Endothelial cell of umbilical vein (primary cell): ENCODE measurements at regions not wholly inside any gene's neighbourhood (a gene's known extent, or its start where the extent isn't known, plus 50 kb on each side); places are given as distances from the start of the nearest gene placed in this dataset.

Experiments used
- BruUV-seq: library from RNA; stranded (reverse); fragments of 400-500 nt; replicated peaks from 2 replicates; lab custom pipeline; 2021; lab: Mats Ljungman, UMichigan
- CTCF ChIA-PET: fragments of 300-600, 350-600 bp; sonication (Branson Sonifier 250); formaldehyde crosslinking; loops from one replicate; lab custom pipeline; 2021; ENCODE audit warnings: antibody characterized with exemption, inconsistent platforms; lab: Charles Lee
- POLR2A ChIA-PET: fragments of 300-600, 350-600 bp; sonication (Branson Sonifier 250); formaldehyde crosslinking; loops from one replicate; lab custom pipeline; 2021; ENCODE audit warnings: antibody characterized with exemption, inconsistent platforms; lab: Charles Lee
- DNase-seq: peaks from one replicate; pipeline ENCODE4 v3.0.0-alpha.2; 2011; ENCODE audit warnings: low read depth, low spot score
- FAIRE-seq: peaks from 2 replicates; lab custom pipeline; 2011; peaks lifted over from hg19 to GRCh38; lab: Jason Lieb, UNC
- H2AFZ ChIP-seq: 2 replicates; pipeline ENCODE4 v1.6.0; 2012; ENCODE audit warnings: low read depth, low read length, control low read depth, inconsistent platforms
- H3K27ac ChIP-seq: 2 replicates; pipeline ENCODE4 v1.5.1; 2011; ENCODE audit warnings: low read depth, mild to moderate bottlenecking, control low read depth, low read length, moderate library complexity; ENCODE audit not compliant: insufficient read depth
- H3K27me3 ChIP-seq, 2 experiments: 2 replicates each; pipeline versions ENCODE4 v1.6.0 to v1.6.1; 2011; ENCODE audit warnings: low read length in 2 of 2, mixed read lengths in 1 of 2; ENCODE audit not compliant: control insufficient read depth in 2 of 2, insufficient read depth in 2 of 2
- H3K36me3 ChIP-seq, 2 experiments: 2 replicates in 1 of 2; 3 replicates in 1 of 2; pipeline ENCODE4 v1.5.1; 2011; ENCODE audit warnings: low read length in 2 of 2, mild to moderate bottlenecking in 1 of 2, moderate library complexity in 1 of 2; ENCODE audit not compliant: control insufficient read depth in 2 of 2, insufficient read depth in 2 of 2; ENCODE audit errors: extremely low read depth in 1 of 2
- H3K4me1 ChIP-seq: 3 replicates; pipeline ENCODE4 v1.5.1; 2011; ENCODE audit warnings: mild to moderate bottlenecking, low read length; ENCODE audit not compliant: control insufficient read depth, insufficient read depth; ENCODE audit errors: extremely low read depth
- H3K4me2 ChIP-seq: 2 replicates; pipeline ENCODE4 v1.6.1; 2011; ENCODE audit warnings: low read length, control low read depth, mixed read lengths; ENCODE audit not compliant: insufficient read depth
- H3K4me3 ChIP-seq, 3 experiments: fragments of 200-600 bp in 1 of 3; sonication (generic), shearing (Covaris generic) in 1 of 3; replicated peaks in 1 of 3; 2 replicates each; pipeline ENCODE4 v1.5.1; 2011 to 2016; ENCODE audit warnings: control low read depth in 3 of 3, low read length in 3 of 3, mild to moderate bottlenecking in 2 of 3, inconsistent platforms in 1 of 3, low read depth in 1 of 3, moderate library complexity in 1 of 3; ENCODE audit not compliant: insufficient read depth in 1 of 3
- H3K79me2 ChIP-seq: 2 replicates; pipeline ENCODE4 v1.6.0; 2012; ENCODE audit warnings: low read length, inconsistent platforms; ENCODE audit not compliant: control insufficient read depth, insufficient read depth
- H3K9ac ChIP-seq: replicated peaks from 2 replicates; pipeline ENCODE3; 2011; ENCODE audit warnings: low read length, control low read depth; ENCODE audit not compliant: insufficient read depth; ENCODE audit errors: extremely low read depth
- H3K9me1 ChIP-seq: replicated peaks from 3 replicates; pipeline ENCODE4 v1.6.0; 2011; ENCODE audit warnings: mild to moderate bottlenecking, low read length; ENCODE audit not compliant: control insufficient read depth, insufficient read depth; ENCODE audit errors: extremely low read depth
- H3K9me3 ChIP-seq: replicated peaks from 2 replicates; pipeline ENCODE4 v1.5.1; 2012; ENCODE audit warnings: low read length, inconsistent platforms; ENCODE audit not compliant: control insufficient read depth, insufficient read depth
- H4K20me1 ChIP-seq: replicated peaks from 2 replicates; pipeline ENCODE3; 2011; ENCODE audit warnings: mild to moderate bottlenecking, low read length; ENCODE audit not compliant: control insufficient read depth, insufficient read depth; ENCODE audit errors: extremely low read depth
- CTCF ChIP-seq, 2 donors: IDR thresholded peaks; 1 replicate in 1 of 2; 2 replicates in 1 of 2; pipeline ENCODE4 v1.5.1; 2011; ENCODE audit warnings: low read length in 2 of 2, mild to moderate bottlenecking in 2 of 2, moderate library complexity in 2 of 2, control low read depth in 1 of 2, inconsistent platforms in 1 of 2, low read depth in 1 of 2; ENCODE audit not compliant: insufficient read depth in 1 of 2; ENCODE audit errors: extremely low read depth in 1 of 2
- EZH2 ChIP-seq: IDR thresholded peaks from 2 replicates; pipeline ENCODE4 v1.6.1; 2012; ENCODE audit warnings: borderline replicate concordance, low read depth, mild to moderate bottlenecking, moderate library complexity, low read length, inconsistent platforms; ENCODE audit not compliant: severe bottlenecking
- FOS ChIP-seq: IDR thresholded peaks from 2 replicates; pipeline ENCODE4 v1.6.1; 2011; ENCODE audit warnings: mild to moderate bottlenecking, low read length, moderate library complexity, borderline replicate concordance; ENCODE audit not compliant: insufficient read depth
- GATA2 ChIP-seq: IDR thresholded peaks from 2 replicates; pipeline ENCODE4 v1.7.0; 2011; ENCODE audit warnings: low read depth, mild to moderate bottlenecking, moderate library complexity, mixed read lengths, low read length; ENCODE audit not compliant: insufficient read length, insufficient read depth
- JUN ChIP-seq: IDR thresholded peaks from 2 replicates; pipeline ENCODE4 v1.6.1; 2011; ENCODE audit warnings: borderline replicate concordance, low read depth; ENCODE audit not compliant: insufficient read length, insufficient read depth
- MAX ChIP-seq: IDR thresholded peaks from 2 replicates; pipeline ENCODE4 v1.6.1; 2011; ENCODE audit not compliant: insufficient read depth, insufficient read length
- MYC ChIP-seq: IDR thresholded peaks from one replicate; pipeline ENCODE4 v1.6.1; 2011; ENCODE audit warnings: mild to moderate bottlenecking, low read depth, low read length
- POLR2A ChIP-seq: IDR thresholded peaks from 2 replicates; pipeline ENCODE4 v1.6.1; 2012; ENCODE audit warnings: low read depth, mild to moderate bottlenecking, control low read depth, low read length
- POLR2AphosphoS5 ChIP-seq: IDR thresholded peaks from 2 replicates; pipeline ENCODE4 v1.6.1; 2012; ENCODE audit warnings: low read depth, mild to moderate bottlenecking, control low read depth, low read length, moderate library complexity; ENCODE audit not compliant: insufficient read depth
- dilution Hi-C: fragments of 300-500 bp; cut with MboI; formaldehyde crosslinking; loops from one replicate; pipeline ENCODE4 v1.15.0; 2019; ENCODE audit warnings: low sequenced_read_pairs; ENCODE audit not compliant: extremely low pct_ligation_motif_present
- intact Hi-C: fragments of 100-400 bp; cut with micrococcal nuclease; formaldehyde crosslinking; loops from one replicate; pipeline ENCODE4 v1.10.0; 2022

GRCh38 chr16:58904291-58904690 lies 170.2 kb upstream of the GOT2 start:
- TF ChIP-seq GATA2 (no peak), CTCF (IDR thresholded peaks at IDR 0.05; ENCODE audit: extremely low read depth in 1 of 2, insufficient read depth in 1 of 2, low read depth in 1 of 2, low read length in 2 of 2) (no peak), FOS (no peak), MAX (no peak), EZH2 (no peak), MYC (no peak), JUN (no peak), POLR2AphosphoS5 (no peak), POLR2A (no peak)
- Histone ChIP-seq H3K4me2 (no peak overlapping the region), H3K9me1 (no peaks in the 10 kb centered on the region), H3K36me3 (no peaks in the 10 kb centered on the region), H3K79me2 (no peaks in the 10 kb centered on the region), H4K20me1 (no peaks in the 10 kb centered on the region), H3K4me1 (no peaks in the 10 kb centered on the region), H3K4me3 (no peak overlapping the region), H3K9me3 (no peaks in the 10 kb centered on the region), H3K27ac (no peak overlapping the region), H3K27me3 (no peaks in the 10 kb centered on the region), H2AFZ (no peak overlapping the region), H3K9ac (no peak overlapping the region)
- BruUV-seq, result no TSS peak
- intact Hi-C loops, result loop anchor here (5.0 kb wide), 1 partner anchor 178 kb away; no protein-coding TSS in a partner anchor
- CTCF ChIA-PET, result no interaction called here
- FAIRE-seq (no peak), DNase-seq (no peak)
- POLR2A ChIA-PET, result no interaction called here
- dilution Hi-C loops, result no loop called here
